NB4 (cell line): ENCODE measurements at regions not wholly inside any gene's neighbourhood (a gene's known extent, or its start where the extent isn't known, plus 50 kb on each side); places are given as distances from the start of the nearest gene placed in this dataset.

Experiments
- CTCF ChIP-seq: IDR thresholded peaks from one replicate; pipeline ENCODE4 v1.5.1; 2012; ENCODE audit warnings: low read depth, low read length
- MAX ChIP-seq: IDR thresholded peaks from 2 replicates; pipeline ENCODE4 v1.6.1; 2011; ENCODE audit warnings: low read depth, low read length
- MYC ChIP-seq: IDR thresholded peaks from 2 replicates; pipeline ENCODE4 v1.6.1; 2011; ENCODE audit warnings: low read depth, low read length
- POLR2A ChIP-seq: IDR thresholded peaks from 2 replicates; pipeline ENCODE4 v1.6.1; 2011; ENCODE audit warnings: mild to moderate bottlenecking; ENCODE audit not compliant: insufficient read length; ENCODE audit errors: extremely low read depth

- TF ChIP-seq POLR2A (no peak), CTCF (no peak), MAX (no peak), MYC (no peak)
These were observed 224.0 kb downstream of the HNRNPD start for GRCh38 chr4:82149750-82150149.
